ENCODE measurements at regions not wholly inside any gene's neighbourhood (a gene's known extent, or its start where the extent isn't known, plus 50 kb on each side); places are given as distances from the start of the nearest gene placed in this dataset.

GRCh38 chr9:78928625-78929405 is 631.9 kb downstream of the PSAT1 start:
- no peak for DNase-seq (ENCODE audit: low spot score)
- TF ChIP-seq CTCF (IDR thresholded peaks at IDR 0.05; ENCODE audit: borderline replicate concordance, control extremely low read depth, extremely low read depth, insufficient read depth, missing control alignments): no peak
- in situ Hi-C loops (cut with MboI; ENCODE audit: low sequenced_read_pairs, unreplicated experiment): no loop called here

GRCh38 chr9:78930281-78930680 is 633.4 kb downstream of the PSAT1 start:
- DNase-seq (ENCODE audit: low spot score): no peak
- in situ Hi-C loops (cut with MboI; ENCODE audit: low sequenced_read_pairs, unreplicated experiment): no loop called here
- no peak for TF ChIP-seq CTCF (IDR thresholded peaks at IDR 0.05; ENCODE audit: borderline replicate concordance, control extremely low read depth, extremely low read depth, insufficient read depth, missing control alignments)

- in situ Hi-C loops (cut with MboI; ENCODE audit: low sequenced_read_pairs, unreplicated experiment): no loop called here
- no peak for DNase-seq (ENCODE audit: low spot score)
- TF ChIP-seq CTCF (IDR thresholded peaks at IDR 0.05; ENCODE audit: borderline replicate concordance, control extremely low read depth, extremely low read depth, insufficient read depth, missing control alignments): no peak
Measured at GRCh38 chr9:78932849-78933627, 636.1 kb downstream of the PSAT1 start.

- no peak for DNase-seq (ENCODE audit: low spot score)
- no peak for TF ChIP-seq CTCF (IDR thresholded peaks at IDR 0.05; ENCODE audit: borderline replicate concordance, control extremely low read depth, extremely low read depth, insufficient read depth, missing control alignments)
- in situ Hi-C loops (cut with MboI; ENCODE audit: low sequenced_read_pairs, unreplicated experiment): no loop called here
Measured at GRCh38 chr9:78934880-78935279, 636.9 kb upstream of the TLE4 start.

GRCh38 chr9:78938821-78939220 is 632.9 kb upstream of the TLE4 start:
- in situ Hi-C loops (cut with MboI; ENCODE audit: low sequenced_read_pairs, unreplicated experiment): no loop called here
- TF ChIP-seq CTCF (IDR thresholded peaks at IDR 0.05; ENCODE audit: borderline replicate concordance, control extremely low read depth, extremely low read depth, insufficient read depth, missing control alignments): no peak
- no peak for DNase-seq (ENCODE audit: low spot score)

GRCh38 chr9:78939311-78940065 is 632.3 kb upstream of the TLE4 start:
- in situ Hi-C loops (cut with MboI; ENCODE audit: low sequenced_read_pairs, unreplicated experiment): no loop called here
- no peak for DNase-seq (ENCODE audit: low spot score)
- TF ChIP-seq CTCF (IDR thresholded peaks at IDR 0.05; ENCODE audit: borderline replicate concordance, control extremely low read depth, extremely low read depth, insufficient read depth, missing control alignments): no peak
